Neural cell (in vitro differentiated cells): ENCODE measurements at regions not wholly inside any gene's neighbourhood (a gene's known extent, or its start where the extent isn't known, plus 50 kb on each side); places are given as distances from the start of the nearest gene placed in this dataset.
A peak's percentile ranks its signal among the peaks of the same experiment; 100 is the strongest.

Experiments
- H2AFZ ChIP-seq: fragments of 200-600, 300-800 bp; sonication (generic), shearing (Covaris generic); 2 replicates; pipeline ENCODE4 v1.6.0; 2014; ENCODE audit warnings: low read depth, mild to moderate bottlenecking, antibody characterized with exemption, low read length, moderate library complexity
- H3F3A ChIP-seq: fragments of 200-600 bp; shearing (Covaris generic); 2 replicates; pipeline ENCODE4 v1.6.1; 2016; ENCODE audit warnings: mild to moderate bottlenecking, moderate library complexity, mixed read lengths, antibody characterized with exemption, low read length; ENCODE audit not compliant: insufficient read depth, poor library complexity, severe bottlenecking
- H3K27ac ChIP-seq: fragments of 200-600, 300-800 bp; sonication (generic), shearing (Covaris generic); 2 replicates; pipeline ENCODE4 v1.5.1; 2014; ENCODE audit warnings: mild to moderate bottlenecking, low read length, moderate library complexity
- H3K27me3 ChIP-seq: fragments of 300-800, 200-600 bp; sonication (generic), shearing (Covaris generic); 2 replicates; pipeline ENCODE4 v1.6.0; 2014; ENCODE audit warnings: mild to moderate bottlenecking, low read depth, low read length, moderate library complexity; ENCODE audit not compliant: insufficient read depth
- H3K36me3 ChIP-seq: fragments of 300-800, 200-600 bp; sonication (generic), shearing (Covaris generic); 2 replicates; pipeline ENCODE4 v1.5.1; 2014; ENCODE audit warnings: mild to moderate bottlenecking, antibody characterized with exemption, low read length, moderate library complexity; ENCODE audit not compliant: insufficient read depth
- H3K4me2 ChIP-seq: fragments of 300-800, 200-600 bp; sonication (generic), shearing (Covaris generic); 2 replicates; pipeline ENCODE4 v1.6.0; 2014; ENCODE audit warnings: mild to moderate bottlenecking, low read length
- H3K4me3 ChIP-seq: fragments of 300-800, 200-600 bp; sonication (generic), shearing (Covaris generic); 2 replicates; pipeline ENCODE4 v1.5.1; 2014; ENCODE audit warnings: mild to moderate bottlenecking, low read length, moderate library complexity
- H3K79me2 ChIP-seq: fragments of 200-600 bp; shearing (Covaris generic); replicated peaks from 2 replicates; pipeline ENCODE4 v1.6.0; 2014; ENCODE audit warnings: mild to moderate bottlenecking, low read length, moderate library complexity; ENCODE audit not compliant: insufficient read depth
- H3K9ac ChIP-seq: fragments of 300-800, 200-600 bp; sonication (generic), shearing (Covaris generic); 2 replicates; pipeline ENCODE4 v1.6.1; 2016; ENCODE audit warnings: mild to moderate bottlenecking, low read length, mixed read lengths
- H3K9me2 ChIP-seq: fragments of 200-600 bp; shearing (Covaris generic); 2 replicates; pipeline ENCODE4 v1.6.1; 2016; ENCODE audit warnings: mild to moderate bottlenecking, low read length, mixed read lengths; ENCODE audit not compliant: insufficient read depth
- H3K9me3 ChIP-seq: fragments of 200-600, 300-800 bp; sonication (generic), shearing (Covaris generic); 2 replicates; pipeline ENCODE4 v1.6.1; 2016; ENCODE audit warnings: mild to moderate bottlenecking, mixed run types, low read length, moderate library complexity, mixed read lengths
- H4K20me1 ChIP-seq: fragments of 200-600 bp; shearing (Covaris generic); 2 replicates; pipeline ENCODE4 v1.6.1; 2016; ENCODE audit warnings: mild to moderate bottlenecking, mixed run types; ENCODE audit not compliant: insufficient read depth
- EP300 ChIP-seq: fragments of 450-650 bp; conservative IDR thresholded peaks from 2 replicates; pipeline ENCODE4 v1.6.1; 2014; ENCODE audit warnings: antibody characterized with exemption, mild to moderate bottlenecking, moderate library complexity; ENCODE audit not compliant: poor library complexity, severe bottlenecking
- EZH2 ChIP-seq: fragments of 200-600, 300-800 bp; shearing (Covaris generic), sonication (generic); IDR thresholded peaks from 2 replicates; pipeline ENCODE4 v1.6.1; 2014; ENCODE audit warnings: antibody characterized with exemption, low read length, borderline replicate concordance, mild to moderate bottlenecking; ENCODE audit not compliant: insufficient read depth, poor library complexity, severe bottlenecking
- MXI1 ChIP-seq: fragments of 450-650 bp; conservative IDR thresholded peaks from 2 replicates; pipeline ENCODE4 v1.6.1; 2014; ENCODE audit warnings: antibody characterized with exemption, mild to moderate bottlenecking; ENCODE audit not compliant: poor library complexity, severe bottlenecking
- POLR2AphosphoS5 ChIP-seq: IDR thresholded peaks from 2 replicates; pipeline ENCODE4 v1.6.1; 2012
- RAD21 ChIP-seq: fragments of 450-650 bp; conservative IDR thresholded peaks from 2 replicates; pipeline ENCODE4 v1.6.1; 2014; ENCODE audit warnings: antibody characterized with exemption, mild to moderate bottlenecking, moderate library complexity
- SMC3 ChIP-seq: fragments of 450-650 bp; conservative IDR thresholded peaks from 2 replicates; pipeline ENCODE4 v1.6.1; 2014; ENCODE audit warnings: antibody characterized with exemption, mild to moderate bottlenecking, moderate library complexity; ENCODE audit not compliant: poor library complexity
- TF ChIP-seq, protein P1 (sequence below): fragments of 450-650 bp; IDR thresholded peaks from 2 replicates; pipeline ENCODE4 v1.5.1; 2014; ENCODE audit warnings: antibody characterized with exemption, mild to moderate bottlenecking, moderate library complexity; ENCODE audit not compliant: poor library complexity, severe bottlenecking
- TF ChIP-seq, protein P2 (sequence below): IDR thresholded peaks from 2 replicates; pipeline ENCODE4 v1.6.1; 2012; ENCODE audit warnings: borderline replicate concordance

DNA sequence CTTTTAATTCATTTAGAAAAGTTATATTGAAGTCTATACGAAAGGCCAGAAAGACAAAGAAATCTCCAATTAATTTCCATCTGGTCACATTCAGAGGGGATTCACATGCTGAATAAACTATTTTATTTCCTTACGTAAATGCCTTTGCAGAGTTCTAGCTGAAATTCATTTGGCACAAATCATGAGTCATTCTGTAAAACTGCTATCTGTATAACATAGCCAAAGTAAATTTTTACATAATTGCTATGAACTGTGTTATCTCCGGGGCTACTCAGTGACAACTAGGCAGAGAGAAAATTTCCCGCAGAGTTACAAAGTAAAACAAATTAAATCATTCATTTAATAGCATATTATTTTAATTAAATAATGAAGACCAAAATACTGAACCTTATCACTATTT, 463.2 kb upstream of the ADAMTS16 start:
- Histone ChIP-seq H3K79me2 (no peaks in the 10 kb centered on the region), H3K4me3 (no peak overlapping the region), H3K27me3 (no peaks in the 10 kb centered on the region), H3K9me3 (no peaks in the 10 kb centered on the region), H3K4me2 (no peak overlapping the region), H3F3A (no peaks in the 10 kb centered on the region), H3K27ac (no peak overlapping the region), H3K9me2 (no peaks in the 10 kb centered on the region), H4K20me1 (no peaks in the 10 kb centered on the region), H2AFZ (no peak overlapping the region), H3K36me3 (no peaks in the 10 kb centered on the region), H3K9ac (no peak overlapping the region)
- TF ChIP-seq, protein P1, sequence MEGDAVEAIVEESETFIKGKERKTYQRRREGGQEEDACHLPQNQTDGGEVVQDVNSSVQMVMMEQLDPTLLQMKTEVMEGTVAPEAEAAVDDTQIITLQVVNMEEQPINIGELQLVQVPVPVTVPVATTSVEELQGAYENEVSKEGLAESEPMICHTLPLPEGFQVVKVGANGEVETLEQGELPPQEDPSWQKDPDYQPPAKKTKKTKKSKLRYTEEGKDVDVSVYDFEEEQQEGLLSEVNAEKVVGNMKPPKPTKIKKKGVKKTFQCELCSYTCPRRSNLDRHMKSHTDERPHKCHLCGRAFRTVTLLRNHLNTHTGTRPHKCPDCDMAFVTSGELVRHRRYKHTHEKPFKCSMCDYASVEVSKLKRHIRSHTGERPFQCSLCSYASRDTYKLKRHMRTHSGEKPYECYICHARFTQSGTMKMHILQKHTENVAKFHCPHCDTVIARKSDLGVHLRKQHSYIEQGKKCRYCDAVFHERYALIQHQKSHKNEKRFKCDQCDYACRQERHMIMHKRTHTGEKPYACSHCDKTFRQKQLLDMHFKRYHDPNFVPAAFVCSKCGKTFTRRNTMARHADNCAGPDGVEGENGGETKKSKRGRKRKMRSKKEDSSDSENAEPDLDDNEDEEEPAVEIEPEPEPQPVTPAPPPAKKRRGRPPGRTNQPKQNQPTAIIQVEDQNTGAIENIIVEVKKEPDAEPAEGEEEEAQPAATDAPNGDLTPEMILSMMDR, result no peak
- no peak for TF ChIP-seq EZH2
- TF ChIP-seq EP300, result no peak

DNA sequence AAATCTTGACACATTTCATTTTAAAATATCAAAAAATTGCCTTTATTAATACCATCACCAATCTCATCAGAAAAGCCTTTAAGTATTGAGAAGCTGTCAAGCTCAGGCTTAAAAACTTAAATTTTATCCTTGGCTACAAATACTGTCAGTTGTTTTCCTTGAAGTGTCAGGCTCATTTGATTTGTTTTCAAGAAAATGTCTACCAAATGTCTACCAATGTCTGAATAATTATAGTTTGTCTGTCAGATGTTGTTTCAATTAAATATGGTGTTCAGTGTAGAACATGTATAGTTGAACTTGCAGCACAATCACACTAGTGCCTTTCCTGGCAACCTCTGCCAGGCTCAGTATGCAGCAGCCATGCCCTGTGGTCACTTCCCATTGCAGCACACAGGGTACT, 455.2 kb upstream of the ADAMTS16 start:
- no peaks in the 10 kb centered on the region for H3K27me3 ChIP-seq
- H3K79me2 ChIP-seq, result no peaks in the 10 kb centered on the region
- H3K9me2 ChIP-seq, result no peaks in the 10 kb centered on the region
- H3K36me3 ChIP-seq, result no peaks in the 10 kb centered on the region
- TF ChIP-seq, protein P1, result no peak
- TF ChIP-seq POLR2AphosphoS5 (peak; percentile 54), EP300 (peak; percentile 71)
- no peak overlapping the region for H3K9ac ChIP-seq
- no peak overlapping the region for H3K4me2 ChIP-seq
- H3K27ac ChIP-seq, result no peak overlapping the region
- no peaks in the 10 kb centered on the region for H4K20me1 ChIP-seq
- H3K4me3 ChIP-seq, result no peak overlapping the region
- no peaks in the 10 kb centered on the region for H3F3A ChIP-seq
- H3K9me3 ChIP-seq, result peaks cover 9% of the 10 kb centered on the region
- no peak overlapping the region for H2AFZ ChIP-seq

- no peak overlapping the region for H3K4me2 ChIP-seq
- H3K4me3 ChIP-seq, result no peak overlapping the region
- no peaks in the 10 kb centered on the region for H4K20me1 ChIP-seq
Observed at GRCh38 chr5:4698596-4698995, 441.5 kb upstream of the ADAMTS16 start.

DNA sequence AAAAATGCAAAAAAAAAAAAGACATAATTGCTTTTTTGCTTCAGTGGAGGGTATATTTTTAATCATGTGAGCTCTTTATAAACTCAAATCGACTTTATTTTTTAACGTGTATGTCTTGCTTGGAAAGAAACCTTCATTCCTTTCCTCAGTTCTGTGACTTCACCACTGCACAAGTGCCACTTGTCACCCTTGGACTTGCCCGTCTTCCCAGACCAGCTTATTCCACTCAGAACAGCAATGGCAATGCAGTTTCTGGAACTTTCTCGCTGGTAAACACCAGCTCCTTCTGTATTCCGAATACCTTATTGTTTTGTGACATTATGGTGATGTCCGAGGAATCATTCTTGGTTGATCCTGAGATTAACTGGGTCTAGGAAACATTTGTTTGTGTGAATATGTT, 440.5 kb upstream of the ADAMTS16 start:
- no peak overlapping the region for H3K4me2 ChIP-seq
- no peaks in the 10 kb centered on the region for H3K79me2 ChIP-seq
- no peaks in the 10 kb centered on the region for H3K36me3 ChIP-seq
- no peaks in the 10 kb centered on the region for H4K20me1 ChIP-seq
- no peaks in the 10 kb centered on the region for H3K27me3 ChIP-seq
- no peaks in the 10 kb centered on the region for H3F3A ChIP-seq
- no peaks in the 10 kb centered on the region for H3K9me3 ChIP-seq
- no peak overlapping the region for H2AFZ ChIP-seq
- no peak overlapping the region for H3K9ac ChIP-seq
- no peak overlapping the region for H3K27ac ChIP-seq
- no peaks in the 10 kb centered on the region for H3K9me2 ChIP-seq
- no peak overlapping the region for H3K4me3 ChIP-seq
- no peak for TF ChIP-seq EZH2
- TF ChIP-seq RAD21, result no peak
- TF ChIP-seq, protein P2, sequence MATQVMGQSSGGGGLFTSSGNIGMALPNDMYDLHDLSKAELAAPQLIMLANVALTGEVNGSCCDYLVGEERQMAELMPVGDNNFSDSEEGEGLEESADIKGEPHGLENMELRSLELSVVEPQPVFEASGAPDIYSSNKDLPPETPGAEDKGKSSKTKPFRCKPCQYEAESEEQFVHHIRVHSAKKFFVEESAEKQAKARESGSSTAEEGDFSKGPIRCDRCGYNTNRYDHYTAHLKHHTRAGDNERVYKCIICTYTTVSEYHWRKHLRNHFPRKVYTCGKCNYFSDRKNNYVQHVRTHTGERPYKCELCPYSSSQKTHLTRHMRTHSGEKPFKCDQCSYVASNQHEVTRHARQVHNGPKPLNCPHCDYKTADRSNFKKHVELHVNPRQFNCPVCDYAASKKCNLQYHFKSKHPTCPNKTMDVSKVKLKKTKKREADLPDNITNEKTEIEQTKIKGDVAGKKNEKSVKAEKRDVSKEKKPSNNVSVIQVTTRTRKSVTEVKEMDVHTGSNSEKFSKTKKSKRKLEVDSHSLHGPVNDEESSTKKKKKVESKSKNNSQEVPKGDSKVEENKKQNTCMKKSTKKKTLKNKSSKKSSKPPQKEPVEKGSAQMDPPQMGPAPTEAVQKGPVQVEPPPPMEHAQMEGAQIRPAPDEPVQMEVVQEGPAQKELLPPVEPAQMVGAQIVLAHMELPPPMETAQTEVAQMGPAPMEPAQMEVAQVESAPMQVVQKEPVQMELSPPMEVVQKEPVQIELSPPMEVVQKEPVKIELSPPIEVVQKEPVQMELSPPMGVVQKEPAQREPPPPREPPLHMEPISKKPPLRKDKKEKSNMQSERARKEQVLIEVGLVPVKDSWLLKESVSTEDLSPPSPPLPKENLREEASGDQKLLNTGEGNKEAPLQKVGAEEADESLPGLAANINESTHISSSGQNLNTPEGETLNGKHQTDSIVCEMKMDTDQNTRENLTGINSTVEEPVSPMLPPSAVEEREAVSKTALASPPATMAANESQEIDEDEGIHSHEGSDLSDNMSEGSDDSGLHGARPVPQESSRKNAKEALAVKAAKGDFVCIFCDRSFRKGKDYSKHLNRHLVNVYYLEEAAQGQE, result no peak
- TF ChIP-seq SMC3, result no peak
- TF ChIP-seq MXI1, result no peak
- TF ChIP-seq POLR2AphosphoS5, result no peak
- TF ChIP-seq, protein P1, result no peak

More at GRCh38 chr5:4698596-4698995, 441.5 kb upstream of the ADAMTS16 start:
- Histone ChIP-seq H3K36me3 (no peaks in the 10 kb centered on the region), H3K27me3 (no peaks in the 10 kb centered on the region), H3K9ac (no peak overlapping the region), H3K27ac (no peak overlapping the region), H3K9me2 (no peaks in the 10 kb centered on the region), H2AFZ (no peak overlapping the region), H3F3A (no peaks in the 10 kb centered on the region), H3K79me2 (no peaks in the 10 kb centered on the region), H3K9me3 (no peaks in the 10 kb centered on the region)
- TF ChIP-seq MXI1, result no peak
